ENCODE measurements at regions not wholly inside any gene's neighbourhood (a gene's known extent, or its start where the extent isn't known, plus 50 kb on each side); places are given as distances from the start of the nearest gene placed in this dataset.

DNA sequence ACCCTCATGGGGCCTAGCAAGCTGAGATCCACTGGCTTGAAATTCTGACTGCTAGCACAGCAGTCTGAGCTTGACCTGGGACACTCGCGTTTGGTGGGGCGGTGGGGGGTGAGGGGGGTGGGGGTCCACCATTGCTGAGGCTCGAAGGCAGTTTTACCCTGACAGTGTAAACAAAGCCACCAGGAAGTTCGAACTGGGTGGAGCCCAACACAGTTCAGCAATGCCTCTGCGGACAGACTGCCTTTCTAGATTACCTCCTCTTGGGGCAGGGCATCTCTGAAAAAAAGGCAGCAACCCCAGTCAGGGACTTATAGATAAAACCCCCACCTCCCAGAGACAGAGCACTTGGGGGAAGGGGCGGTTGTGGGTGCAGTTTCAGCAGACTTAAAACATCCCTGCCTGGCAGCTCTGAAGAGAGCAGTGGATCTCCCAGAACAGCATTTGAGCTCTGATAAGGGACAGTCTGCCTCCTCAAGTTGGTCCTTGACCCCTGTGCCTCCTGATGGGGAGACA, 149.7 kb upstream of the TANK start:
- no peak for DNase-seq (ENCODE audit: low spot score)

GRCh38 chr2:161017780-161018470, 142.3 kb upstream of the TANK start:
- DNase-seq (ENCODE audit: low spot score) = no peak

DNA sequence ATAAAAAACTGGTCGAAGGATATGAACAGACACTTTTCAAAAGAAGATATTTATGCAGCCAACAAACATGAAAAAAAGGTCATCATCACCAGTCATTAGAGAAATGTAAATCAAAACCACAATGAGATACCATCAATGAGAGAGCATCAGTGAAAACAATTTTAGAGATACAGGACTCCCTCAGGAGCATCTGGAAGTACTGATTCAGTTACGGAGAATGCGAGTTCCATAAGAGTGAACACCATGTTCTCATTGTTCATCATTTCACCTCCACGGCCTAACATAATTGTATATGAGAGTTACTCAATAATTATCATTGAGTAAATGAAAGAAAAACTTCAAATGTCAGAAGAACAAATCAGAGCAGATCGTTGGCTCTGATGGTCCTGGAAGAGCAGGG, 140.9 kb upstream of the TANK start:
- no peak for DNase-seq (ENCODE audit: low spot score)

DNA sequence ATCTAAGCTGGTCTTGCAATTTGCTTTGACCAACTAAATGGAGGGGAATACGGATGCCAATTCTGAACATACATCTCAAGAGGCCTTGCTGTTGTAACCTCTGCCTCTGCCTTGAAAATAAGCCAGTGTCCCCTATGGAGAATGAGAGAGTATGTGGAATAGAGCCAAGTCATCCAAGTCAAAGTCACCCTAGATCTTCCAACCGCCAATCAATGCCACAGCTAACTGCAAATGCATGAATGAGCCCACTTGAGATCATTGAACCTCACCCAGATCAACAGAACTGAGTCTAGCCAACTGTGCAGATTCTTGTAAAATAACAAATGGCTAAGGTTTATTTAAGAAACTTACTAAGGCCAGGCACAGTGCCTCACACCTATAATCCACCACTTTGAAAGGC, 139.8 kb upstream of the TANK start:
- no peak for DNase-seq (ENCODE audit: low spot score)

- DNase-seq (ENCODE audit: low spot score) = no peak
Measured at GRCh38 chr2:161028581-161028980, 131.6 kb upstream of the TANK start.

DNA sequence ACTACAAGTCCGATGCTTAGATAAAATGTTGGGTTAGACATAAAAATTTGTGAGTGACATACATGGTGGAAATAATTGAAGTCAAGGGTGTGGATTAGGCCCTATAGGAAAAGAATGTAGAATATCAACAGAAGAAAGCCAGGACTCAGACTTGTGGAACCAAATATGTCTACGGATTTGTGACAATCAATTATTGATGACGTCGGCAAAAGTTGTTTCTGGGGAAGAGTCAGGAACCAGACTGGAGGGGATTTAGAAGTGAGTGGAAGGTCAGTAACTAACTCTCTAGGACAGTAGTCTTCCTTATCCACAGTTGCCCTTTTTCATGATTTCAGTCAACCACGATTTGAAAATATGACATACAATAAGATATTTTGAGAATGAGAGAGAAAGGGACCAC, 130.9 kb upstream of the TANK start:
- no peak for DNase-seq (ENCODE audit: low spot score)

GRCh38 chr2:161030260-161031063, 129.8 kb upstream of the TANK start:
- DNase-seq (ENCODE audit: low spot score) = peak; percentile 94

- no peak for DNase-seq (ENCODE audit: low spot score)
Measured at GRCh38 chr2:161031511-161031910, 128.7 kb upstream of the TANK start.

DNA sequence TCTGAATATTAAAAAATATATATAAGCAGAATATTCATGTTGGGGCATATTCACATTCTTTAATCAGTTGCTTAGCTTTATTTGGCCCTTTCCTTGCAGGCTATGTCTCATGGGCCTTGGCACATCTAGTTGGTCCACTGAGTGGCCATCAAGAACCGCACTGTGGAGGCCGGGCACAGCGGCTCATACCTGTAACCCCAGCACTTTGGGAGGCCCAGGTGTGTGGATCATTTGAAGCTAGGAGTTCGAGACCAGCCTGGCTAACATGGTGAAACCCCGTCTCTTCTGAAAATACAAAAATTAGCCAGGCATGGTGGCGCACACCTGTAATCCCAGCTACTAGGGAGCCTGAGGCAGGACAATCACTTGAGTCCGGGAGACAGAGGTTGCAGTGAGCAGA, 127.6 kb upstream of the TANK start:
- DNase-seq (ENCODE audit: low spot score) = no peak

DNA sequence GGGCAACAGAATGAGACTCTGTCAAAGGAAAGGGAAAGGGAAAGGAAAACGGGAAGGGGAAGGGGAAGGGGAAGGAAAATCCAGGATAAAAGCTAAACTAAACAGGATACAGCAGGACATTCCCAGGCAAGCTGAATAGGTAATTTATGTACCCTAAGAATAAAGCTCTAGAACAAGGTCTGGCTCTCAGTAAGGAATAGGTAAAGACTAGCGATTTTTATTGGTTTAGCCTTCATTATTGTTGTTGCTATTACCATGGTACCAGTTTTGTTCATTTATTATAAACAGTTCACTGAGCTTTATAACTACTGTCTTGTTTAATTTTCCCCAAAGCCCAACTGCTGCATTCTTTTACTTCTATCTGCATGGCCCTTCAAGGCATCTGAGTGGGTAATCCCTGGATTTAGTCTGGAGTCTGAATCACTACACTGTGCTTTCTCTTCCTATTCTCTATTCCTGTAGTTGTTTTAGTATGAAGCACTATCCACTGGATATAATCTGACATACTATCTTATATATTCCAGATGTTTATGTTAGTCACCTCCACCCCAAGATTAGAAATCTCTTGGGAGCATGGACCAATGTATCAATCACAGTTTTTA, 127.1 kb upstream of the TANK start:
- DNase-seq (ENCODE audit: low spot score) = no peak

DNA sequence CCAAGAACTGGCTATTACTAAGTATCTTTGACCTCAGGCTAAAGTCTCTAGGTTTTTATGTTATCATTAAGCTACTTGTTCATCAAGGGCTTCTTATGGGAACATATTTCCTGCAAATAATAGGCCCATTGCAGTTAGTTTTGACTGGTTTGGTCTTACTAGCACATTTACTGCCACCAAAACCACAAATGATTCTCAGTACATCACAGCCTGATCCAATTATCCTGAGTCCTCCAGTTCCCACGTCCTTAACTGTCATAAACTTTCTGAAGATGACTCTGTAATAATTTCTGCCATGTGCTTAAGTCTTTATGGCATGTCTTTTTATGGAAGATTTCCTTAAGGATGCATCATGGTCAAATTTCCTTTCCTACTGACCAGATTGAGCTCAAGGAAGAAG, 123.3 kb upstream of the TANK start:
- no peak for DNase-seq (ENCODE audit: low spot score)

- no peak for DNase-seq (ENCODE audit: low spot score)
Measured at GRCh38 chr2:161039071-161039470, 121.2 kb upstream of the TANK start.

GRCh38 chr2:161041356-161041755, 118.9 kb upstream of the TANK start:
- DNase-seq (ENCODE audit: low spot score) = no peak

GRCh38 chr2:161042990-161043625, 117.1 kb upstream of the TANK start:
- no peak for DNase-seq (ENCODE audit: low spot score)

DNA sequence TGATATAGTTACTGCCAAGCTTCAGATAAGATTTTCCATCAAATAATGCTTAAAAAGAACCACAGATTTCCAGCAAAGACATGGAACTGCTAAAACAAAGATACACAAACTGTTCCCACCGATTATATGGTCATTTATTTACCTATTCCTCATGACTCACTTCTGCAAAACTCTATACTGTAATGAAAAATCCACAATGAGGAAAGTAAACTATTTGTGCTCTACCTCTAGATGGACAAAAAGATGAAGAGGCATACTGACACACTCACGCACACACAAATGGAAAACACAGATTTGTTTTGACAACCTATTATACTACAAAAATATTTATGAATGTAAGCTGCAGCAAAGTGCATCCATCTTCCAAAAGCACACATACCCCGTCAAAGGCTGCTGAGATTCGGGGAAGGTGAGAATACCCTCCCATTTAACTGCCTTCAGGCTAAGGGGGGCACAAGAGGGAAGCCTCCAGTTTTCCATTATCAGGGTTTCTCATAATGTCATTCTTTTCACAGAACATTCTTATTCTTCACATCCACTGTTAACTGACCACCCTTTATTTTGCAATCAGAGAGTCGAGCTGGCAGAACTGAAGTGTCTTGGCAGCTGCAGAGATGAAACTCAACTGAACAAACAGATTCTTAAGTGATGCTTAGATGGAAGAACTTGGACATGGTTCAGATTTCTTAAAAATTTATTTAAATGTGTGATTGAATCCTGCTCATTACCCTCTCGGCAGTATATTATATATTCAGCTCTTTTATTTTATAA, 115.9 kb upstream of the TANK start:
- peak; percentile 30 for DNase-seq (ENCODE audit: low spot score)

- DNase-seq (ENCODE audit: low spot score) = peak; percentile 21
Measured at GRCh38 chr2:161044921-161045320, 115.3 kb upstream of the TANK start.

- no peak for DNase-seq (ENCODE audit: low spot score)
Measured at GRCh38 chr2:161045726-161046125, 114.5 kb upstream of the TANK start.

GRCh38 chr2:161046876-161047275, 113.4 kb upstream of the TANK start:
- DNase-seq (ENCODE audit: low spot score) = no peak

DNA sequence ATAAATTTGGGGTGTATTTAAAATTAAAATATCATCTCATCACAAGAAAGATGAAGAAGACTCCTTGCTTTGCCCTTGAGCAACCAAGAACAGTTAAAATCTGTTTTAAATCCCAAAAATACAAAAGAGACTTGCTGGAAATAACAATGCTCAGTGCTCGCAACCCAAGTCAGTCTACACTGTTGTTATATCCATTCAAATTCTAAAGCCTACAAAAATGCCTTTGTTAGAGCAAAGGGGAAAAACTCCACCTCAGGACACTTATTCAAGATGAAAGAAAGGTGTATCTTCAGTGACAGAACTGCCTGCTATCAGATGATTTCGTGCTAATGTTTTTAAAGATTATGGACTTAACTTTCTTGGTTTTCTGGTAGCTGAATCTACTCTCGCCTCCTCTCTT, 111.9 kb upstream of the TANK start:
- DNase-seq (ENCODE audit: low spot score) = no peak

DNA sequence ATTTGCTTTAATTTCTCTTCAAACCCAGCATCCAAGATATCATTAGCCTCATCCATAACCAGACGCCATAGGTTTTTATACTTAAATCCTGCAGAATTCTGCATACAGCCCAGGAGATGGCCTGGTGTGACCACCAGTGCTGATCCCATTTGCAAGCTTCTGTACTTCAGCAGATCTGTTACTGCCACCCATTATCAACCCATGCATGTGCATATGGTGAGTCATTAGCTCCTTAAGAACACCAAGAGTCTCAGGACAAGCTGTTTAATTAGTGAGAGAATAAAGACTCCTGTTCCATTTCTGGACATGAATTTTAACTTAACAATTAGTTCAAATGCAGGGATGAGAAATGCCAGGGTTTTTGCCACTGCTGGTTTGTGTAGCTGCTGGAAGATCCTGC, 110.7 kb upstream of the TANK start:
- no peak for DNase-seq (ENCODE audit: low spot score)

DNA sequence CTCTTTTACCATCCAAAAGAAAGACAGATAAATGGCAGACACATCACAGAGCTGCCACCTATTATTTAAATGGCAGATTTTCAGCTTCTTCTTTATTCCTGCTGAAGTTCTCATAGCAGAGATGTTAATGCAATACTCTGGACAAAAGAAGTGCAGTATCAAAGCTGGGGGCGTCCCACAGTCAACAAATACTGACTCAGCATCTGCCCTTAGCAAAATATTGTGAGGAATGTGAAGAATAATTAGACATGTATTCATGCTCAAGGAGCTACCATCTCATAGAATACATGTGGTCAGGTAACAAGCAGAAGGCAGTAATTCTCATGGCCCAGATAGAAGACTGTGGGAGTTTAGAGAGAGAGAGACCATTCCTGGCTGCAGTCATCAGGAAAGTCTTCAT, 108.0 kb upstream of the TANK start:
- no peak for DNase-seq (ENCODE audit: low spot score)

DNA sequence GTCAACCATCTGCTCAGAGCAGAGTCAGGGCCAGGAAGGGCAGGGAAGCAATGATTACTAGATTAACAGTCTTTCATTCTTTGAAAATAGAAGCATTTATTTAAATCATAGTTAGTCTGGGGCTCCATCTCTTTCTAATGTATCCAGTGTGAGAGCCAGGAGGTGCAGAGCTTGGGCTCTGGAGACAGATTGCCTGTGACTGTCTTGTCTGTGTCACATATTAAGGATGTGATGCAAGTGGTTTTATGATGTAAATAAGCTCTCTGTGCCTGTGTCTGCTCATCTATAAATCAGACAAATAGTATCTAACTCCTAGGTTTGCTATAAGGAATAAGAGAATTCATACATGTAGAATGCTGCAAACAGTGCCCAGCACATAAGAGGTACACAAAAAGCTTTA, 104.9 kb upstream of the TANK start:
- DNase-seq (ENCODE audit: low spot score) = no peak

Data from H4 (cell line).